NCI-H2196 (cell line): ENCODE measurements at regions not wholly inside any gene's neighbourhood (a gene's known extent, or its start where the extent isn't known, plus 50 kb on each side); places are given as distances from the start of the nearest gene placed in this dataset.
A peak's percentile ranks its signal among the peaks of the same experiment; 100 is the strongest.

Experiments
- DNase-seq: peaks from one replicate; lab custom pipeline; 2025; ENCODE audit not compliant: unreplicated experiment; lab: John Stamatoyannopoulos, UW

DNA sequence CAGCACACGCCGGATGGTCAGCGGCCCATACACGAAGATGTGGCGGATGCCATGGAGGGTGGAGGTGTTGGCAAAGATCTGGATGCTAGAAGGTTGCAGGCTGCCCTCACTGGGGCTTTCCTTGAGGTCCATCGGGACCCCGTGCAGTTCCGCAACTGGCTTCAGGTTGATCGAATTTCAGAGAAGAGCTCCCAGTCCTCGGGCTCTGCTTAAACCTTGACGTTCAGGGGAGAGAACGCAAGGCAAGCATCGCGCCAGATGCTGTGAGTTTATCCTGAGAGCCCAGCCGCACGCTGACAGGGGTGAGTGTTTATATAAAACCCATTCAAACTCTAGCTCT is 98.7 kb upstream of the CCL2 start:
- DNase-seq, result no peak

DNA sequence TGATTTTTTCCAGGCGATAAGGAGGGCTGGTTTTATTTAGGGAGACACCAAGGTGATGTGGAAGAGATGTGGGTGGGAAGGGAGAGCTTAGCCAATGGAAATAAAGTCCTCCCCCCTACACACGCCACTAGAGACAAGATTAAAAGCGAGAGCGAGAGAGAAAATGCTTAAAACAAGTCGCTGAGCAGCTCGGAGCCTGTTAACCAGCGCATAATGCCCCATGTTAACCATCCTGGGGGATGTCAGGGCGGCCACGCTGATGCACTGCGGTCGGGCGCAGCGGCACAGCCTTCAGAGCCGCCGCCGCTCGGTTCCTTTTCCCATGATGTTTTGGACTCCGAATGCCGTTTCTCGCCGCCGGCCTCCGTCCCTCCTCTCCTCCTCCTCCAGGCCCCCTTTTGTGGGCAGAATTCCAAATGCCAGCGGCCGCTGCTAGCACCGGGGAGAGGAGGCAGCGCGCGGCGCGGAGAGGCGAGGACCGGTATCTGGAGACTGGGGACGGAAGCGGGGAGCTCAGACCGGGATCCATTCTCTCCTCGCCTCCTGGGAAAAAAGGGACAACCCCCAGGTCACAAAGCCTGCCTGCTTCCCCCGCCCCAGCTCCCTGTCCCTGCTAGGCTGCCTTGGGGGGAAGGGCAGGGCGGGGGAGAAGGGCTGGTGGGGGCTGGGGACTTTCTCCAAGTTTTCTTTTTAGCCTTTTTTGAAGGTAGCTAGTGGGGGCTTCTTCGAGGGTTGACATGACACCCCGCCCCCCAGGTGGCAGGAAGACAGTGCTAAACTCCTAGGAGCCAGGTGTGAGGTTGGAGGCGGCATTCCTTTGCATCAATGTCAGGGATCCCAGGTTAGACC is 98.1 kb upstream of the CCL2 start:
- no peak for DNase-seq

DNA sequence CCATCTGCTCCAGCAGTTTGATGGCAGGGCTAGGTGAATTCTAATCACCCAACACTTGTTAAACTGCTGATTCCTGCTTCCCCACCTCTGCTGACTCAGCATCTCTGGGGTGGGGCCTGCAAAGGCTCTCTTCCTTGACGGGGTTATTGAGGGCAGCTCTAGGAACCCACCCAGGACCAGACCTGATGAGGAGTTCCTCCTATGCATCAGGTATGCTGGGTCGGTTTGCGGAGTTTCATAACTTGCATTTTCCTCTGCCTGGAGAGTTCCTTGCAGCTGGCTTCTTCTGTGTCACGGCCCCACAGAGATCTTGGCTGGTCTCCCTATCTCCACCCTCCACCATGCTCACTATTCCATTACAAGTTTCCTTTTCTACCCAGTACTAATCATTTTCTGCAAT is 93.4 kb upstream of the CCL2 start:
- no peak for DNase-seq

DNA sequence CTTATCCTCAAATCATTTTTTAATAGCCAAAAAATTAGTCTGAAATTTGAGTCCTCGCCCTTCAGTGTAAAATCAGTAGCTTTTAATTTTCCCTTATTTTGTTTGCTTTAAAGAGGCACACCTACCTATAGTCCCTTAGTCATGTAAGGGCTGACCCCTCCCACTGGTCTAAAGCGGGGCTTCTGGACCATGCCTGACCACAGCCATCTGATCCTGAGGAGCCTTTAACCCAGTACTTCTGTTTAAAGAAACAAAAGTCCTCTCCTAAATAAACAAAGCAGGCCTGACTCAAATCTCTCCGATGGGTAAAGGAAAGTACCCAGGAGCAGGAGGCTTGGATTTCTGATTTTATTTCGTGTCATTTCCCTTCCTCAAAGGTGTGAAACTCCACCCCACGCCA is 92.0 kb upstream of the CCL2 start:
- no peak for DNase-seq

DNA sequence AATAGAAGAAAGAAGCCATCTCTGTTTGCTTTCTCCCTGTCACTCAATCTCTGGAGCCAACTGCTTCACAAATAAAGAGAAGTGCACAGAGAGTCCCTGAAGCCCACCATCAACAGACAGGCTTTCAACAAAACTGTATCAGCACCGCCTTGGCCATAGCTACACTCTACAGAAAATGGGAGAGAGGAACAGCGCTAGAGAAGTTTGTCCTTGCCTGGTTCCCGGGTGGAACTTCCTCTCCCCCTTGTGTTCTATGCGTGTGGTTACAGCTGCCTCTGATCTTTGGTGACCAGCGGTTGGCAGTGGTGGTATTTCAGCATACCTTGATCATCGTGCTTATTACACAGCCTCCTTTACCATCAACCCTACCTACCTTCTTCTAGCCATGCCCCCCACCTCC is 91.4 kb upstream of the CCL2 start:
- no peak for DNase-seq

DNA sequence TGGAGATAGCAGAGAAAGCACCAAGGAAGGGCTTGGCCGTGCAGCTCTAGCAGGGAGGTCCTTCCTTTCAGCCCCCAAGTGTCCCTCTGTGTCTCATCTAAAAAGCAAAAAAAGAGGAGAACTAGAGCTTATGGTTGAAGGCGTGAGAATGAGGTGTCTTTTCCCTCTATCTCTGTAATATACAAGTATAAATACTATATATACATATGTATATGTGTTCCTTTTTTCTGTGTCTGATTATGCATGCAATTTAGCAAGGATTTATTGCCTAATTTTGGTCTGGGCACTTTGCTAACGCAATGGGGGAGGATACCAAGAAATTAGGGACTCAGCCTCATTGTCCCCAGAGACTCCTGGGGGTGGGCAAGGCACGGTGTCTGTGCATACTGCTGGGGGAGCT is 90.2 kb upstream of the CCL2 start:
- DNase-seq, result no peak

DNA sequence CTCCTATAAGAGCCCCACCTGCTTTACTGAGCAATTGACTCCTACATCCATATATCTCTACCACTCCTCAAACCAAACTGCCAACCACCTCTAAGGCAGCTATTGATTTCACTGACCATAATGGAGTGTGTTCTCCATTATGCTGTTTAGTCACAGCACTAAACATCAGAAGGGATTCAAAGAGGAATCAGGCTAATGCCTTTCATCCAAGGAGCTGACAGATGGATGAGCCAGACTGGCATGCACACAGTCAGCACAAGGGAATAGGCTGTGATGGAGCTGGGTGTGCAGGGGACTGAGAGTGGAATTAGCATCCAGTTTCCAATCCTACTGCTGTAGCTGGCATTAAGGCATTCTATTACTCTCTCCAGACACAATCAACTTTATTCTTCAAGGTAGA is 88.7 kb upstream of the CCL2 start:
- no peak for DNase-seq

DNA sequence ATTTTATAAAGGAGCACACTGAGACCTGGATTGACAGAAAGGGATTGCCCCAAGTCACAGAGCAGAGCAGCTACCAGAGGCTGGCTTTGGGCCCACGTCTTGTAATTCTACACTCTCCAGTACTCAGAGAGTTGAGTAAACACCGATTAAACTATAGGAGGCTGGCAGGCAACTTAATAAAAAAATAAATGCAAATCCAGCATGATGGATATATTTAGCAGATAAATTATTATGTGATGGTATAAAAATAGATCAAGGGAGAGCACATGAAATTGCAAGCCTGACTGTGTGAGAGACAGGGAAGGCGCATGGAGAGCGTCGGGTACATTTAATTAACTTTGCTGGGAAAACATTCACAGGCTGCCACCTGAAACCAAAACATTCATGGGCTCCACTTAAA is 87.7 kb upstream of the CCL2 start:
- no peak for DNase-seq

DNA sequence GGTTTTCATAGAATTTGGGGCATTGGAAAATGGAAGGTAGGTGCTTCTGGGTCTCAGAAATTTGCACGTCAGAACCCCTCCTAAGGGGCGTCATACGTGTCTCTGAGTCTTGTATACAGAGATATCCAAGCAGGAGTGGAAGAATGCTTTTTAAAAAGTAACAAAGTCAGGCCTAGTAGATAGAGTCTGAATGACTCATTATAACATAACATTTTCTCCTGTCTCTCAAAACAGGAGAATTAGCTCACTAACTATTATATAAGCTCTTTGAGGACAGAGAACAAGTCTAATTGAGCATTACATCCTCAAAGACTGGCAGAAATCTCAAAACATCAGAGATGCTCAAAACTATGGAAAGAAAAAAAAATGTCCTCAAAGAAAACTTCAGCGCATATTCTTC is 86.1 kb upstream of the CCL2 start:
- DNase-seq, result no peak

DNA sequence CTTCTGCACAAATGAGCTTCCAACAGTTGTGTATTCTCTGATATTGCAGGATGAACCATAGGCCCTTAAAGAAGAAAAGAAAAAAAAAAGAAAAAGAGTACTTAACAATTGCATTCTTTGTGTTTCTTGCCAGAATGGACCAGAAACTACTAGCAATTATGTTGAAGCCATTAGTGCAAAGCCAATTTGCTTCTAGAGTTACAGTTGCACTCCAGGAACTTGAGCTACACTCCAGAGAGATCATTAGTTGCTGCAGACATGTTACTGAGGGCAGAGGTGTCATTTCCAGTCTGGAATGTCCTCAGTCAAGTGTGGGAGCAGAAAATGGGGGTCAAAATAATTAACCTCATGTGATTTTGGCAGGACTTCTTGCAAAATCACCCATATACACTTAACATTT is 85.6 kb upstream of the CCL2 start:
- DNase-seq, result no peak

DNA sequence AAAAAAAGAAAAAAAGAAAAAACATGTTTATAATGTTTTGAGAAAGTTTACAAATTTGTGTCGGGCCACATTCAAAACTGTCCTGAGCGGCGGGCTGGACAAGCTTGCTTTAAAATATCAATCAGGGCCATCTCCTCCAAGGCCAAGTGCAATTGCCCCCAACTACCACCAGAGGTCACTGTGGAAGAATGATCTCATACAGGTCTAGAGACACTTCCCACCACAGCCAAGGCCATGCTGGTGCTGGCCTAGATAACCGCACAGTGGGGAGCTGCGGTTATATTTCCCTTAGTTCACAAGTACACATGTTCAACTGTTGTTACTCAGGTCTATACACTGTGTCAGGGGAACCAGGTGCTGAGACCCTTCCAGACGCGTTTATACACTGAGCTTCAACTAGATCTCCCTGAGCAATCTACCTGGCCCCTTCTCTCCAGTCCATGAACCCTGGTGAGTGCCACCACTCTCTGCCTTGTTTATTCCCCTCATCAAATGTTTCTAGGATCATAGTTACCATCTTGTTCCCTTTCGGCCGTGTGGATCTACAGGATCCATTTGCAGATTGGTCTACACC is 83.8 kb upstream of the CCL2 start:
- DNase-seq, result peak; percentile 25

DNA sequence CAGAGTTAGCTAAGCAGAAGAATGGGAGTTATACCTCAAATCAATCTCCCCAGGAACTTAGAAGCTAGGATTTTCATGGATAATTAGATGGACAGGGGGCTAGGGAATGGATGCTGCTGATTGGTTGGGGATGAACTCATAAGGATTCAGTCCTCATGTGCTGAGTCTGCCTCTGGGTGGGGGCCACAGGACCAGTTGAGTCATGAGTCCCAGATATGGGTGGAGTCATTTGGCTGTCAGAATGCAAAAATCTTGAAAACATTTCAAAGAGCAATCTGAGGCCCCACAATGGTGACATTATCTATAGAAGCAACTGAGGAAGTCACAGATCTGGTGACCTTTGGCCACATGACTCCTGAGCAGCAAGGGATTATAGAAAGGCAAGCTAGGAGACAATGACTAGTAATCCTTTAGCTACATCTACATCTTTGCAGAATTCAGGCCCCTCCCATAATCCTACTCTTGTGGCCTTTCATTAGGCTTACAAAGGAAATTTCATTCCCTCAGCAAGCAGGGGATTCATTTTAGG is 82.6 kb upstream of the CCL2 start:
- DNase-seq, result no peak

DNA sequence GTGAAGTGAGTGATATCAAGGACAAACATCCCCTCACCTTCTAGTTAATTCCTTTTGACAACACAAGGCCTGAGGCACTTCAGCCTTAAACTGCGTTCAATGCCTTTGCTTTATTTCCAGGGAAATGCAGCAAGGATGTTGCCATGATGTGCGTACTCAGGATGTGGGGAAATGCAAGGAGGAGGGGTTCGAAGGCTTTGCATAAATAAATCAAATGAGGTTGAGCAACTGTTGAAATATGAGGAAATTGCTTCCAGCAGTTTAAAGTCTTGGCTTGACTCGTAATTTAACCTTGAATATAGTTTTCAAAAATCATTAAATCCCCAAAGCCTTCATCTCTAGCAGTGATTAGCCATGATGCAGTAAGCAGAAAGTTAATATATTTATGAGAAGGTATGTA is 81.8 kb upstream of the CCL2 start:
- DNase-seq, result no peak

DNA sequence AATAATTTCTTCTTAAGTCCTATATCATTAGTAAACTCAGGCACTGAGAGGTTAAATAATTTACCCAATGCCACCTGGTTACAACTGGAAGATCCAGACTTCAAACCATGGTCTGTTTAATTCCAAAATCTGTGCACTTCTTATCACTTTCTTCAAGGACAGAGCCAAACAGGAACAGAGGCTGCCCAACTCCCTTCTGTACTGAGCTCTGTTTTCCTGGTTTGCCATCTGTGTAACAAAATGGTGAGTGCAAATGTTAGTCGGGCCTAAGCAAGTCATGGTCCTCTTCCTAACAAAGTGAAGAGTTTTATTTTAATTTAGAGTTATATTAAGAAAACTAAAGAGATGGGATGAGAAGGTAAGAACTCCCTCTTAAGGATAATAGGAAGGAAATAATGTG is 80.6 kb upstream of the CCL2 start:
- no peak for DNase-seq

DNA sequence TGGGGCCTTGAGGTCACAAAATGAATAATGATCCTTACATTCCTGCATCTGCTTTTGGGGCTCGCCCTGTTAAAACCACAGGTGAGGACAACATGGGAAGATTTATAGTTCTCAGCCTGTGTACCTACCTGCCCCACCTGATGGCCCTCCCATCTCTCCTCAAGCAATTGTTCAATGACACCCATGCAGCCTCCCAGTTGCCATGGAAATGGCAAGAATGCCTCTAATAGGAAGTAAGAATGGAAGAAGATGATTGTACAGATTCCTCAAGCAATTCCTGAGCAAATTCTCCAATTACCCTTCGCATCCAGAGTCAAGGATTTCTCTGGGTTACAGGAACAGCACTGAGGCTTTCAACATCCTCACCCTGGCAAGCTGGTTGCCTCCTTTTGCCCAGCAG is 78.6 kb upstream of the CCL2 start:
- no peak for DNase-seq

DNA sequence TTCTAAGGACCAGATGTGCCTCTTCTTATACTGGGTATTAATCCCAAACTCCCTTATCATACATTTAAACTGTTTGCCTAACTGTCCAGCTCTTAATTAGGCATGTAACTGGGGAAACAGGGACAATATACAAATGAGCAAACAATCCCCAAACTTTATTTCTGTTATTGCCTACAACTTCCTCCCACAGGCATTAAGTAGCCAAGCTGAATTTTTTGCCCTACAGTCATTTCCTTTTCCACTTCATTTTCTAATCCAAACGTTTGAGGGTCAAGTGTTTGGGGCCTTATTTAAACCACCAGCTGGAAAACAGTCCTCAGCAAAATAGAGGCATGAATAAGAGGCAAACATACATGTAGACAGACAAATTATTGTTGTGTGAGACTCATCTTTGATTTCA is 77.4 kb upstream of the CCL2 start:
- no peak for DNase-seq

DNA sequence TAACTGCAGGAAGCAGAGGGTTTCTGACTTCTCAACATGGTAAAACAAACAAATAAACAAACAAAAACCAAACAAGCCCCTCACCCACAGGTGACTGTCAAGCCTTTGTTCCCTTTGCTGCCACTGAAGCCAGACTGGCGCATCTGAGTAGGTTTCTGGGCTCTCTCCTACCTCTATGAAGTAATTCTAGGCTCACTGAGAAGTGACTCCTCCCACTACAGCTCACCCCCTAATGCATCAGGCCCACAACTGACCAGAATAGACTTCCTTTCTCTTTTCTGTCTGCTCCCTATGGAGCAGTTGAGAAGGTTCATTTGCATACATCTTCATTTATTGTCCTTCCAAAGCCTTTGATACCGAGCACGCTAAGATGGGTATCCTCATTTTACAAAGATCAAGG is 77.0 kb upstream of the CCL2 start:
- DNase-seq, result no peak

DNA sequence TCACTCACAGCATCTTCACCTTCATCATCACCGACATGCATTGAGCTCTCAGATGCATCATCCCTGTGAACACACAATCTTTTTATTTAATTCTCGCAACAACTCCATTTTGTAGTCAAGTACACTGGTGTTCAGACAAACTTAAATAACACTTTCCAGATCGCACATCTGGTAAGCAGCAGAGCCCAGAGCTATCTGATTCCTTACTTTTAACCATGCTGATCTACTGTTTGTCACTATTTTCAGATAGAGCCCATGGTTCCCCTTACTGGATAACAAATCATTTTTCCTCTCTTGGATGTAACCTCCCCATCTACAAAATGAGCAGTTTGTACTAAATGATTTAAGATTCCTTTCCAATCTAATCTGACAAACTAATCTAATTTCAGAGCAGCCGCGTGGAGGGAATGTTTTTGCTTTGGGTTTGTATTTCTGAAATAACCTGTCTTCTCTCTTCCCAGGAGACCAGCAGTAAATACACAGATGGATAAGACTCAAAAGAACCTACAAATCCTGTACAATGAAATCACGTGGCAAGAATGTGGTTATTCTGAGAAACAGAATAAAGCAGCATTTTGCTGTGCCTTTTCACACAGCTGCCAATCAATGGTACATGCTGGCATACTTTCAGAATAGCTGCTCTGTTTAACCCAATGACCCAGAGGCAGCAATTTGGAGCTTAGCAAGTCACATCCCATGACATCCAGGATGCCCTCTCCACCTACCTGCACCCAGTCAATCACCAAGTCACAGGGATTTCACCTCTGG is 72.9 kb upstream of the CCL2 start:
- DNase-seq, result no peak

DNA sequence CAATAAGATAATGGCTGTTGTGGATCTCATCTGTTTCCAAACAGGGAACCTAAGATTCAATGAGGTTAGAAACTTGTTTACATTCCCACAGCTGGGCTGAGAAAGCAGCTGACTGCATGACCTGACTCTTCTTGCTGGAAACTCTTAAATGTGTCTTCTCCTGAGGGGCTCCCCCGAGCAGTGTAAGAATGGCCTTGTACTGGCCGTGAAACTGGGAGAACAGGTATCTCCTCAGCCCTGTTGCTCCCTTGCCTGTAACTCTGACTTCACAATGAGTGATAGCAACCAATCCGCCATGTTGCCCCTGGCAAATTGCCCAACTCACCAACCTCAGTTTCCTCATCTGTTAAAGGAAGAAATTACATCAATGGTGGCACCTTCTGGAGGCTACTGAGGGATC is 59.1 kb upstream of the CCL2 start:
- no peak for DNase-seq

DNA sequence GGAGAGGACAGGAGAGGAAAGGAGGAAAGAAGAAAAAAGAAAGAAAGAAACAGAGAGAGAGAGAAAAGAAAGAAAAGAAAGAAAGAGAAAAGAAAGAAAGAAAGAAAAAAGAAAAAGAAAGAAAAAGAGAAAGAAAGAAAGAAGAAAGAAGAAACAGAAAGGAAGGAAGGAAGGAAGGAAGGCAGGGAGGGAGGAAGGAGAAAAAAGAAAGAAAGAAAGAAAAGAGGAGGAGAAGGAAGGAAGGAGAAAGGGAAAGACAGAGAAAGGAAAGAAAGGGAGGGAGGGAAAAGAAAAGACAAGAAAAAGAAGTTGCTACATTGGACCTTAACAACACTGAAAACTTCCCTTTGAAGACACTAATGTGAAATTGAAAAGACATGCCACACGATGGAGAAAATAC is 56.6 kb upstream of the CCL2 start:
- no peak for DNase-seq

DNA sequence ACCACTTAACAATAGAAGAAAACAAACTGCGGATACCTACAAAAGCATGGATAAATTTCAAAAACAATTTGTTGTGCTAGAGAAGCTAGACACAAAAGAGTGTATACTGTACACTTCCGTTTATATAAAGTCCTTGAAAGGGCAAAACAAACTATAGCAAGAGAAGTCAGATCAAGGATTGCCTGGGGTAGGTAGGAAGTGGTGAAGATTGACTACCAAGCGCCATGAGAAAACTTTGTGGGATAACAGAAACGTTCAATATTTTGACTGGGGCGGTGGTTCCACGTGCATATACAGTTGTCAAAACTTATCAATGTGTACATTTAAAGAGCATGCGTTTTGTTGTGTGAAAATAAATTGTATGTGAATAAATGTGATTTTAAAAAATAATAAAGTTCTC is 55.6 kb upstream of the CCL2 start:
- no peak for DNase-seq

DNA sequence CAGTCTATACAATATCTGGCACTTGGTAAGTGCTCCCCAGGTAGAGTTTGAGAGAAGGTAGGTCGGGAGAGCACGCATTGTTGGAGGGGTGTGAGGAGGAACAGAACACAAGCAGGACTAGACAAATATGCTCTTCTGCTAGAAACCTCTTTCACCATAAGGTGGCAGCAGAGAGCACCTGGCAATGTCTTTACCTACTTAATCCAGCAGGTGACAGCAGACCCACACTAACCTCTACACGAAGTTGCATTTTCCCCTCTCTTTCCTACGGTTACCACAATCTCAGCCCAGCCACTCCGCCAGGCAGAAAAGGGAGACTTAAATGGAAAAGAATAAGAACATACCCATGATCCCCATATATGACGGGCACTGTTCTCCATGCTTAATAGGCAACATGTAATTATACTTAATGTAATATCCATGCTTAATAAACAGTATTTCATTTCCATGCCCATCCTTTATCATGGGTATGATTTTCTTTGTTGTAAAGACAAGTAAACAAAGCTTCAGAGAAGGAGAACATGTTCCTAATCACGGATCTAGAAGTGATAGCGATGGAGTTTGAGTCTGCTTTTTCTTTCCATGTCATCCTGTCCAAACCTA is 55.1 kb upstream of the CCL2 start:
- DNase-seq, result peak; percentile 60
